ENCODE measurements at regions not wholly inside any gene's neighbourhood (a gene's known extent, or its start where the extent isn't known, plus 50 kb on each side); places are given as distances from the start of the nearest gene placed in this dataset.

DNA sequence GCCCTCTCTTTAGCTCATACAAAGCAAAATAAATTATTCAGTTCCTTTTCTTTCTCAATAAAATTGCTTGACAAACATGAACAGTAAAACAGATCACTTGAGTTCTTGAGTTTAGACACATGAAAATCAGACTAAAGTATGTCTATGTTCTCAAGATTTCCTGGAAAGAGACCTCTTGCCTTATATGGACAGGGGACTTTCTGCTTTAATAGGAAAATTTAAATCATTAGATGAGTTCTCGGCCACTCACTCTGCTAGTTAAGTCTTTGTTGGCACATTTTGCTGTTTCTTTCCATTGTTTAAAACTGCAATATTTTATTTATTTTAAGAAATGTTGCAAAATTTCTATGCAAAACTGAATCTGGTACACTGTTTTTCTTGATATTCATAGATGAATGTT is 207.8 kb downstream of the RND3 start:
- TF ChIP-seq, protein P1, sequence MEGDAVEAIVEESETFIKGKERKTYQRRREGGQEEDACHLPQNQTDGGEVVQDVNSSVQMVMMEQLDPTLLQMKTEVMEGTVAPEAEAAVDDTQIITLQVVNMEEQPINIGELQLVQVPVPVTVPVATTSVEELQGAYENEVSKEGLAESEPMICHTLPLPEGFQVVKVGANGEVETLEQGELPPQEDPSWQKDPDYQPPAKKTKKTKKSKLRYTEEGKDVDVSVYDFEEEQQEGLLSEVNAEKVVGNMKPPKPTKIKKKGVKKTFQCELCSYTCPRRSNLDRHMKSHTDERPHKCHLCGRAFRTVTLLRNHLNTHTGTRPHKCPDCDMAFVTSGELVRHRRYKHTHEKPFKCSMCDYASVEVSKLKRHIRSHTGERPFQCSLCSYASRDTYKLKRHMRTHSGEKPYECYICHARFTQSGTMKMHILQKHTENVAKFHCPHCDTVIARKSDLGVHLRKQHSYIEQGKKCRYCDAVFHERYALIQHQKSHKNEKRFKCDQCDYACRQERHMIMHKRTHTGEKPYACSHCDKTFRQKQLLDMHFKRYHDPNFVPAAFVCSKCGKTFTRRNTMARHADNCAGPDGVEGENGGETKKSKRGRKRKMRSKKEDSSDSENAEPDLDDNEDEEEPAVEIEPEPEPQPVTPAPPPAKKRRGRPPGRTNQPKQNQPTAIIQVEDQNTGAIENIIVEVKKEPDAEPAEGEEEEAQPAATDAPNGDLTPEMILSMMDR (optimal IDR thresholded peaks at IDR 0.05 in 1 of 3, IDR thresholded peaks at IDR 0.05 in 1 of 3, conservative IDR thresholded peaks at IDR 0.05 in 1 of 3; ENCODE audit: extremely low read depth in 1 of 3, insufficient read depth in 2 of 3, low read length in 3 of 3): no peak
- no peak for TF ChIP-seq EZH2 (IDR thresholded peaks at IDR 0.05; ENCODE audit: low read length)

All from keratinocyte (primary cell).